ENCODE measurements at regions not wholly inside any gene's neighbourhood (a gene's known extent, or its start where the extent isn't known, plus 50 kb on each side); places are given as distances from the start of the nearest gene placed in this dataset.
"Not testable (repeated sequence)": the region's sequence is repeated elsewhere in the genome, so short reads cannot be mapped to it uniquely, and the experiment has no call there.

- in situ Hi-C loops (cut with MboI; ENCODE audit: low pct_unique_long_range_greater_than_20kb, low sequenced_read_pairs); DNase-seq: not testable (repeated sequence)
Measured at GRCh38 chr6:26720663-26721218, 61.2 kb upstream of the ZNF322 start.

GRCh38 chr6:26730019-26730766, 70.6 kb upstream of the ZNF322 start:
- in situ Hi-C loops (cut with MboI; ENCODE audit: low pct_unique_long_range_greater_than_20kb, low sequenced_read_pairs); DNase-seq: not testable (repeated sequence)

GRCh38 chr6:26734776-26735472, 75.4 kb upstream of the ZNF322 start:
- in situ Hi-C loops (cut with MboI; ENCODE audit: low pct_unique_long_range_greater_than_20kb, low sequenced_read_pairs); DNase-seq: not testable (repeated sequence)

- in situ Hi-C loops (cut with MboI; ENCODE audit: low pct_unique_long_range_greater_than_20kb, low sequenced_read_pairs): no loop called here
- no peak for DNase-seq
Measured at GRCh38 chr6:26739811-26740210, 80.3 kb upstream of the ZNF322 start.

- no peak for DNase-seq
- in situ Hi-C loops (cut with MboI; ENCODE audit: low pct_unique_long_range_greater_than_20kb, low sequenced_read_pairs): no loop called here
Measured at GRCh38 chr6:26743157-26743821, 83.7 kb upstream of the ZNF322 start.

GRCh38 chr6:26743941-26744699, 84.6 kb upstream of the ZNF322 start:
- no peak for DNase-seq

GRCh38 chr6:26744837-26745282, 85.3 kb upstream of the ZNF322 start:
- peak; percentile 44 for DNase-seq
- in situ Hi-C loops (cut with MboI; ENCODE audit: low pct_unique_long_range_greater_than_20kb, low sequenced_read_pairs): not testable (repeated sequence)

More at GRCh38 chr6:26743941-26744699, 84.6 kb upstream of the ZNF322 start:
- in situ Hi-C loops (cut with MboI; ENCODE audit: low pct_unique_long_range_greater_than_20kb, low sequenced_read_pairs): no loop called here

GRCh38 chr6:26745964-26746363, 86.4 kb upstream of the ZNF322 start:
- in situ Hi-C loops (cut with MboI; ENCODE audit: low pct_unique_long_range_greater_than_20kb, low sequenced_read_pairs): not testable (repeated sequence)
- DNase-seq: peak; percentile 18

- DNase-seq; in situ Hi-C loops (cut with MboI; ENCODE audit: low pct_unique_long_range_greater_than_20kb, low sequenced_read_pairs): not testable (repeated sequence)
Measured at GRCh38 chr6:26749126-26749758, 89.7 kb upstream of the ZNF322 start.

GRCh38 chr6:26749759-26750126, 90.2 kb upstream of the ZNF322 start:
- DNase-seq; in situ Hi-C loops (cut with MboI; ENCODE audit: low pct_unique_long_range_greater_than_20kb, low sequenced_read_pairs): not testable (repeated sequence)

GRCh38 chr6:26754212-26754611, 94.7 kb upstream of the ZNF322 start:
- DNase-seq: no peak
- in situ Hi-C loops (cut with MboI; ENCODE audit: low pct_unique_long_range_greater_than_20kb, low sequenced_read_pairs): no loop called here

GRCh38 chr6:26754801-26755200, 95.3 kb upstream of the ZNF322 start:
- DNase-seq; in situ Hi-C loops (cut with MboI; ENCODE audit: low pct_unique_long_range_greater_than_20kb, low sequenced_read_pairs): not testable (repeated sequence)

- in situ Hi-C loops (cut with MboI; ENCODE audit: low pct_unique_long_range_greater_than_20kb, low sequenced_read_pairs); DNase-seq: not testable (repeated sequence)
Measured at GRCh38 chr6:26756067-26756805, 96.7 kb upstream of the ZNF322 start.

GRCh38 chr6:26766203-26766902, 106.8 kb upstream of the ZNF322 start:
- DNase-seq; in situ Hi-C loops (cut with MboI; ENCODE audit: low pct_unique_long_range_greater_than_20kb, low sequenced_read_pairs): not testable (repeated sequence)

- in situ Hi-C loops (cut with MboI; ENCODE audit: low pct_unique_long_range_greater_than_20kb, low sequenced_read_pairs); DNase-seq: not testable (repeated sequence)
Measured at GRCh38 chr6:26770941-26771666, 111.6 kb upstream of the ZNF322 start.

- DNase-seq: not testable (repeated sequence)
Measured at GRCh38 chr6:26773414-26773813, 113.9 kb upstream of the ZNF322 start.

GRCh38 chr6:26780563-26780962, 121.0 kb upstream of the ZNF322 start:
- in situ Hi-C loops (cut with MboI; ENCODE audit: low pct_unique_long_range_greater_than_20kb, low sequenced_read_pairs); DNase-seq: not testable (repeated sequence)

More at GRCh38 chr6:26773414-26773813, 113.9 kb upstream of the ZNF322 start:
- in situ Hi-C loops (cut with MboI; ENCODE audit: low pct_unique_long_range_greater_than_20kb, low sequenced_read_pairs): not testable (repeated sequence)

Measured in KBM-7 (cell line).